Panc1 (cell line): ENCODE measurements at regions not wholly inside any gene's neighbourhood (a gene's known extent, or its start where the extent isn't known, plus 50 kb on each side); places are given as distances from the start of the nearest gene placed in this dataset.

ENCODE experiments used
- ATAC-seq: fragments of 200-7000 bp; cut with Tn5 transposase; 2 replicates; pipeline ENCODE4 v1.9.1; 2020; ENCODE audit warnings: mild to moderate bottlenecking, moderate library complexity
- BruUV-seq: library from RNA; stranded (reverse); fragments of 400-500 nt; replicated peaks from 2 replicates; lab custom pipeline; 2021; lab: Mats Ljungman, UMichigan
- CTCF ChIA-PET: fragments of 300-600 bp; sonication (Branson Sonifier 250); formaldehyde crosslinking; loops from one replicate; lab custom pipeline; 2022; ENCODE audit warnings: antibody characterized with exemption; lab: Charles Lee
- POLR2A ChIA-PET: fragments of 300-600 bp; sonication (Branson Sonifier 250); formaldehyde crosslinking; loops from one replicate; lab custom pipeline; 2022; ENCODE audit warnings: antibody characterized with exemption; lab: Charles Lee
- DNase-seq: peaks from one replicate; pipeline ENCODE4 v3.0.0-alpha.2; 2010; ENCODE audit warnings: low read depth, low spot score
- H3K27ac ChIP-seq: 2 replicates; pipeline ENCODE4 v1.5.1; 2011; ENCODE audit warnings: mild to moderate bottlenecking, low read length, inconsistent platforms
- H3K27me3 ChIP-seq: fragments of 200-500 bp; sonication (Bioruptor generic); 2 replicates; pipeline ENCODE4 v1.6.0; 2014; ENCODE audit warnings: low read length, inconsistent platforms; ENCODE audit not compliant: control insufficient read depth, insufficient read depth
- H3K36me3 ChIP-seq: fragments of 200-500 bp; sonication (Bioruptor generic); 2 replicates; pipeline ENCODE4 v1.5.1; 2014; ENCODE audit warnings: inconsistent platforms, mild to moderate bottlenecking, low read length, moderate library complexity; ENCODE audit not compliant: control insufficient read depth, insufficient read depth
- H3K4me1 ChIP-seq: 2 replicates; pipeline ENCODE4 v1.5.1; 2011; ENCODE audit warnings: inconsistent platforms, mild to moderate bottlenecking, low read length, moderate library complexity; ENCODE audit not compliant: control insufficient read depth, insufficient read depth
- H3K4me3 ChIP-seq, 2 experiments: 2 replicates each; pipeline ENCODE4 v1.5.1; 2011 to 2012; ENCODE audit warnings: low read depth in 2 of 2, low read length in 2 of 2, mild to moderate bottlenecking in 2 of 2, inconsistent platforms in 1 of 2, moderate library complexity in 1 of 2
- H3K9me3 ChIP-seq: fragments of 200-500 bp; sonication (Bioruptor generic); 2 replicates; pipeline ENCODE4 v1.5.1; 2014; ENCODE audit warnings: low read depth, mild to moderate bottlenecking, inconsistent platforms, low read length, moderate library complexity; ENCODE audit not compliant: control insufficient read depth, insufficient read depth
- POLR2AphosphoS5 ChIP-seq: IDR thresholded peaks from 2 replicates; pipeline ENCODE4 v1.6.1; 2012; ENCODE audit warnings: mild to moderate bottlenecking, low read depth, low read length, moderate library complexity
- SIN3A ChIP-seq: IDR thresholded peaks from 2 replicates; pipeline ENCODE4 v1.6.1; 2012; ENCODE audit warnings: low read depth, mild to moderate bottlenecking, low read length, moderate library complexity, borderline replicate concordance; ENCODE audit not compliant: insufficient read depth
- TCF7L2 ChIP-seq: IDR thresholded peaks from 2 replicates; pipeline ENCODE4 v1.6.1; 2011; ENCODE audit warnings: mild to moderate bottlenecking, low read depth, low read length, inconsistent platforms
- in situ Hi-C: cut with HindIII; loops from 2 replicates; pipeline ENCODE4 v1.10.0; 2016; ENCODE audit warnings: low sequenced_read_pairs, low pct_unique_long_range_greater_than_20kb
- intact Hi-C: fragments of 100-400 bp; cut with micrococcal nuclease; formaldehyde crosslinking; loops from one replicate; pipeline ENCODE4 v1.10.0; 2022; ENCODE audit not compliant: unreplicated experiment
- TF ChIP-seq, protein P1 (sequence below), 2 experiments: IDR thresholded peaks; 2 replicates each; pipeline ENCODE4 v1.6.1; 2011 to 2012; ENCODE audit warnings: low read depth in 2 of 2, control low read depth in 1 of 2, low read length in 1 of 2, mild to moderate bottlenecking in 1 of 2, moderate library complexity in 1 of 2; ENCODE audit not compliant: insufficient read depth in 1 of 2
- TF ChIP-seq, protein P2 (sequence below): fragments of 450-650 bp; IDR thresholded peaks from 2 replicates; pipeline ENCODE4 v1.5.1; 2017; ENCODE audit warnings: mild to moderate bottlenecking

DNA sequence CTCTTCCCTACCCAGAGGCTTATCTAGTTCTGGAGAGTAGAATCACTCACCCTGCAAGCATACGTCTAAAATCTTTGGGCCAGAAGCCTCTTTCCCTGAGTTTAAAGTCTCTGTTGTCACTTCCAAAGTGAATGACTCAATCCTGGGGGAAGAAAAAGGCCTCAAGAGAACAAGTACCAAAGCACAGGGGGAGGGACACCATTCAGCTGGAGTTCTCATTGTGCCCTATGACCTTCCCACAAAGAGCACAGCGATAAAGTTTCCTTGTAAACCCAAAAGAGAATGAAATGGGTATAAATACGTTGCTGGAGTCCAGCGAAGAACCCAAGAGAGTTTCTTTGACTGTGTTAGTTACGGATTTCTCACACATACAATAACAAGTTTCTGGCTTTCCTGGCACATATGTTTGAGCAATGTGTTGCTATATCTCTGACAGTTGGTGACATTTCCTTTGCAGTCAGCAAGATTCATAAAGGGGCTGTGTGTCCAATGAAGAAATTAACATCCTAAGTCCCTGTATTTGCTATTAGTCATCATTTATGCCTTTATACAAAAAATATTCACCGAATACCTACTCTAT, 107.3 kb upstream of the PTPRG start:
- TF ChIP-seq POLR2AphosphoS5 (no peak), TCF7L2 (no peak), SIN3A (no peak)
- TF ChIP-seq, protein P1, sequence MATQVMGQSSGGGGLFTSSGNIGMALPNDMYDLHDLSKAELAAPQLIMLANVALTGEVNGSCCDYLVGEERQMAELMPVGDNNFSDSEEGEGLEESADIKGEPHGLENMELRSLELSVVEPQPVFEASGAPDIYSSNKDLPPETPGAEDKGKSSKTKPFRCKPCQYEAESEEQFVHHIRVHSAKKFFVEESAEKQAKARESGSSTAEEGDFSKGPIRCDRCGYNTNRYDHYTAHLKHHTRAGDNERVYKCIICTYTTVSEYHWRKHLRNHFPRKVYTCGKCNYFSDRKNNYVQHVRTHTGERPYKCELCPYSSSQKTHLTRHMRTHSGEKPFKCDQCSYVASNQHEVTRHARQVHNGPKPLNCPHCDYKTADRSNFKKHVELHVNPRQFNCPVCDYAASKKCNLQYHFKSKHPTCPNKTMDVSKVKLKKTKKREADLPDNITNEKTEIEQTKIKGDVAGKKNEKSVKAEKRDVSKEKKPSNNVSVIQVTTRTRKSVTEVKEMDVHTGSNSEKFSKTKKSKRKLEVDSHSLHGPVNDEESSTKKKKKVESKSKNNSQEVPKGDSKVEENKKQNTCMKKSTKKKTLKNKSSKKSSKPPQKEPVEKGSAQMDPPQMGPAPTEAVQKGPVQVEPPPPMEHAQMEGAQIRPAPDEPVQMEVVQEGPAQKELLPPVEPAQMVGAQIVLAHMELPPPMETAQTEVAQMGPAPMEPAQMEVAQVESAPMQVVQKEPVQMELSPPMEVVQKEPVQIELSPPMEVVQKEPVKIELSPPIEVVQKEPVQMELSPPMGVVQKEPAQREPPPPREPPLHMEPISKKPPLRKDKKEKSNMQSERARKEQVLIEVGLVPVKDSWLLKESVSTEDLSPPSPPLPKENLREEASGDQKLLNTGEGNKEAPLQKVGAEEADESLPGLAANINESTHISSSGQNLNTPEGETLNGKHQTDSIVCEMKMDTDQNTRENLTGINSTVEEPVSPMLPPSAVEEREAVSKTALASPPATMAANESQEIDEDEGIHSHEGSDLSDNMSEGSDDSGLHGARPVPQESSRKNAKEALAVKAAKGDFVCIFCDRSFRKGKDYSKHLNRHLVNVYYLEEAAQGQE (IDR thresholded peaks at IDR 0.05; ENCODE audit: insufficient read depth in 1 of 2, low read depth in 2 of 2, low read length in 1 of 2) = no peak
- TF ChIP-seq, protein P2, sequence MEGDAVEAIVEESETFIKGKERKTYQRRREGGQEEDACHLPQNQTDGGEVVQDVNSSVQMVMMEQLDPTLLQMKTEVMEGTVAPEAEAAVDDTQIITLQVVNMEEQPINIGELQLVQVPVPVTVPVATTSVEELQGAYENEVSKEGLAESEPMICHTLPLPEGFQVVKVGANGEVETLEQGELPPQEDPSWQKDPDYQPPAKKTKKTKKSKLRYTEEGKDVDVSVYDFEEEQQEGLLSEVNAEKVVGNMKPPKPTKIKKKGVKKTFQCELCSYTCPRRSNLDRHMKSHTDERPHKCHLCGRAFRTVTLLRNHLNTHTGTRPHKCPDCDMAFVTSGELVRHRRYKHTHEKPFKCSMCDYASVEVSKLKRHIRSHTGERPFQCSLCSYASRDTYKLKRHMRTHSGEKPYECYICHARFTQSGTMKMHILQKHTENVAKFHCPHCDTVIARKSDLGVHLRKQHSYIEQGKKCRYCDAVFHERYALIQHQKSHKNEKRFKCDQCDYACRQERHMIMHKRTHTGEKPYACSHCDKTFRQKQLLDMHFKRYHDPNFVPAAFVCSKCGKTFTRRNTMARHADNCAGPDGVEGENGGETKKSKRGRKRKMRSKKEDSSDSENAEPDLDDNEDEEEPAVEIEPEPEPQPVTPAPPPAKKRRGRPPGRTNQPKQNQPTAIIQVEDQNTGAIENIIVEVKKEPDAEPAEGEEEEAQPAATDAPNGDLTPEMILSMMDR = no peak
- no TSS peak for BruUV-seq
- H3K9me3 ChIP-seq = no peaks in the 10 kb centered on the region
- H3K27ac ChIP-seq = no peak overlapping the region
- ChIA-PET CTCF (no interaction called here), POLR2A (no interaction called here)
- no peaks in the 10 kb centered on the region for H3K27me3 ChIP-seq
- no peaks in the 10 kb centered on the region for H3K4me1 ChIP-seq
- no peak for DNase-seq
- ATAC-seq = no peak
- no peak overlapping the region for H3K4me3 ChIP-seq
- in situ Hi-C loops (no loop called here), intact Hi-C loops (no loop called here)
- no peaks in the 10 kb centered on the region for H3K36me3 ChIP-seq

DNA sequence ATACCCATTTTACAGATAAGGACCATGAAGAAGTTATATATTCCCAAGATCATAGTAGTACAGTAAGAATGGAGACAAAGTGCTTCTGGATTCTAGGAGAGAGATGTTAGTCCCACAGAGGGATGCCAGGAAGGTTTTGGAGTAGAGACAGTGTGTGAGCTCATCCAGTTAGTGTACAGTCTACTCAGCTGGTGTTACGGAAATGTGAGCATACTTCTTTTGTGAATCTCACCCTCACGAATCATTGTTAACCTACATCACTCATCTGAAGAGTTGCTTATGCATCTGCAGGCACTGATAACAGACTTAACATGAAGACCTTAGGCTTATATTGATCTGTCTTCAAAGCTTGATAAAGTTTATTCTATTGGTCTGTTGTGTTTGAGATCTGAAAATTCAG, 106.6 kb upstream of the PTPRG start:
- POLR2A ChIA-PET = no interaction called here
- TF ChIP-seq TCF7L2 (no peak), SIN3A (no peak), POLR2AphosphoS5 (no peak)
- TF ChIP-seq, protein P1 (IDR thresholded peaks at IDR 0.05; ENCODE audit: insufficient read depth in 1 of 2, low read depth in 2 of 2, low read length in 1 of 2) = no peak
- TF ChIP-seq, protein P2 = no peak
- CTCF ChIA-PET = no interaction called here

More for the DNA sequence above, 106.6 kb upstream of the PTPRG start:
- Histone ChIP-seq H3K4me3 (no peak overlapping the region), H3K4me1 (no peaks in the 10 kb centered on the region), H3K36me3 (no peaks in the 10 kb centered on the region), H3K9me3 (no peaks in the 10 kb centered on the region), H3K27ac (no peak overlapping the region), H3K27me3 (no peaks in the 10 kb centered on the region)
- DNase-seq (no peak), ATAC-seq (no peak)
- intact Hi-C loops = no loop called here
- no TSS peak for BruUV-seq
- in situ Hi-C loops = no loop called here
